ENCODE measurements at regions not wholly inside any gene's neighbourhood (a gene's known extent, or its start where the extent isn't known, plus 50 kb on each side); places are given as distances from the start of the nearest gene placed in this dataset.

- no peak overlapping the region for H3K4me3 ChIP-seq (ENCODE audit: low read depth in 2 of 2, low read length in 1 of 2)
- DNase-seq = no peak
These were observed 236.8 kb downstream of the LY86 start for GRCh38 chr6:6825193-6825784.

GRCh38 chr6:6826095-6826901, 237.8 kb downstream of the LY86 start:
- no peaks in the 10 kb centered on the region for H3F3A ChIP-seq (replicated peaks; ENCODE audit: insufficient read depth)
- no peaks in the 10 kb centered on the region for H3K79me2 ChIP-seq (ENCODE audit: insufficient read depth)
- no peaks in the 10 kb centered on the region for H3K27me3 ChIP-seq (ENCODE audit: insufficient read depth)
- no peak overlapping the region for H3K4me2 ChIP-seq
- H3K4me1 ChIP-seq (ENCODE audit: control insufficient read depth in 1 of 2, insufficient read depth in 2 of 2, low read depth in 1 of 2, low read length in 1 of 2) = no peaks in the 10 kb centered on the region; a peak in 1 of 4 replicates
- WGBS (ENCODE audit: low lambda C conversion rate) = 30% methylated on average over 11 of the region's 16 CpGs
- H3K27ac ChIP-seq (ENCODE audit: low read depth in 2 of 2, low read length in 1 of 2) = no peak overlapping the region
- no peak overlapping the region for H2AFZ ChIP-seq (ENCODE audit: low read depth)
- no peaks in the 10 kb centered on the region for H3K9me3 ChIP-seq
- H3K9me2 ChIP-seq = no peaks in the 10 kb centered on the region
- ChIA-PET POLR2A (no interaction called here), CTCF (no interaction called here)
- peak; percentile 15 for DNase-seq
- no peaks in the 10 kb centered on the region for H4K20me1 ChIP-seq (ENCODE audit: insufficient read depth)
- no peaks in the 10 kb centered on the region for H3K36me3 ChIP-seq (replicated peaks in 1 of 2; ENCODE audit: control insufficient read depth in 1 of 2, insufficient read depth in 2 of 2, low read length in 1 of 2)
- H3K9ac ChIP-seq = no peak overlapping the region
- no peak overlapping the region for H3K4me3 ChIP-seq (ENCODE audit: low read depth in 2 of 2, low read length in 1 of 2)
- TF ChIP-seq NRF1 (IDR thresholded peaks at IDR 0.05; ENCODE audit: low read depth, low read length) (no peak), MXI1 (IDR thresholded peaks at IDR 0.05; ENCODE audit: low read depth, low read length) (no peak)

More at GRCh38 chr6:6825193-6825784, 236.8 kb downstream of the LY86 start:
- 45% methylated on average over 9 of the region's 11 CpGs for WGBS (ENCODE audit: low lambda C conversion rate)
- ChIA-PET CTCF (no interaction called here), POLR2A (no interaction called here)
- no peak overlapping the region for H3K4me2 ChIP-seq
- no peaks in the 10 kb centered on the region for H3K27me3 ChIP-seq (ENCODE audit: insufficient read depth)
- H2AFZ ChIP-seq (ENCODE audit: low read depth) = no peak overlapping the region
- no peaks in the 10 kb centered on the region; a peak in 1 of 4 replicates for H3K4me1 ChIP-seq (ENCODE audit: control insufficient read depth in 1 of 2, insufficient read depth in 2 of 2, low read depth in 1 of 2, low read length in 1 of 2)
- TF ChIP-seq FOSL2 (IDR thresholded peaks at IDR 0.05; ENCODE audit: borderline replicate concordance, low read depth) = no peak
- no peak for TF ChIP-seq EZH2phosphoT487 (IDR thresholded peaks at IDR 0.05; ENCODE audit: borderline replicate concordance, low read depth)
- no peak for TF ChIP-seq CHD2 (IDR thresholded peaks at IDR 0.05; ENCODE audit: low read length, partially characterized antibody)
- no peaks in the 10 kb centered on the region for H4K20me1 ChIP-seq (ENCODE audit: insufficient read depth)
- no peaks in the 10 kb centered on the region for H3K9me3 ChIP-seq
- H3K36me3 ChIP-seq (replicated peaks in 1 of 2; ENCODE audit: control insufficient read depth in 1 of 2, insufficient read depth in 2 of 2, low read length in 1 of 2) = no peaks in the 10 kb centered on the region
- no peak overlapping the region for H3K9ac ChIP-seq
- H3F3A ChIP-seq (replicated peaks; ENCODE audit: insufficient read depth) = no peaks in the 10 kb centered on the region
- H3K79me2 ChIP-seq (ENCODE audit: insufficient read depth) = no peaks in the 10 kb centered on the region
- H3K27ac ChIP-seq (ENCODE audit: low read depth in 2 of 2, low read length in 1 of 2) = no peak overlapping the region
- no peaks in the 10 kb centered on the region for H3K9me2 ChIP-seq

GRCh38 chr6:6826961-6827360, 238.4 kb downstream of the LY86 start:
- H3K4me1 ChIP-seq (ENCODE audit: control insufficient read depth in 1 of 2, insufficient read depth in 2 of 2, low read depth in 1 of 2, low read length in 1 of 2) = no peaks in the 10 kb centered on the region; a peak in 1 of 4 replicates
- no peaks in the 10 kb centered on the region for H3K36me3 ChIP-seq (replicated peaks in 1 of 2; ENCODE audit: control insufficient read depth in 1 of 2, insufficient read depth in 2 of 2, low read length in 1 of 2)
- no peak for DNase-seq
- no peak overlapping the region for H2AFZ ChIP-seq (ENCODE audit: low read depth)
- H3F3A ChIP-seq (replicated peaks; ENCODE audit: insufficient read depth) = no peaks in the 10 kb centered on the region
- H3K4me3 ChIP-seq (ENCODE audit: low read depth in 2 of 2, low read length in 1 of 2) = no peak overlapping the region
- H3K79me2 ChIP-seq (ENCODE audit: insufficient read depth) = no peaks in the 10 kb centered on the region
- no peaks in the 10 kb centered on the region for H3K9me3 ChIP-seq
- H3K27ac ChIP-seq (ENCODE audit: low read depth in 2 of 2, low read length in 1 of 2) = no peak overlapping the region
- H3K9ac ChIP-seq = no peak overlapping the region
- 52% methylated on average over 9 of the region's 10 CpGs for WGBS (ENCODE audit: low lambda C conversion rate)
- H3K4me2 ChIP-seq = no peak overlapping the region
- CTCF ChIA-PET = no interaction called here
- H3K9me2 ChIP-seq = no peaks in the 10 kb centered on the region
- H4K20me1 ChIP-seq (ENCODE audit: insufficient read depth) = no peaks in the 10 kb centered on the region
- no peaks in the 10 kb centered on the region for H3K27me3 ChIP-seq (ENCODE audit: insufficient read depth)
- POLR2A ChIA-PET = no interaction called here
- TF ChIP-seq PBX3 (IDR thresholded peaks at IDR 0.05) (no peak), EP300 (IDR thresholded peaks at IDR 0.05; ENCODE audit: borderline replicate concordance in 1 of 2, low read depth in 1 of 2, low read length in 1 of 2) (no peak), YY1 (IDR thresholded peaks at IDR 0.05; ENCODE audit: low read depth) (no peak), RCOR1 (IDR thresholded peaks at IDR 0.05; ENCODE audit: low read length) (no peak), USF1 (IDR thresholded peaks at IDR 0.05; ENCODE audit: borderline replicate concordance, low read depth) (no peak), SIN3A (IDR thresholded peaks at IDR 0.05; ENCODE audit: borderline replicate concordance, low read depth, low read length) (no peak), TEAD4 (IDR thresholded peaks at IDR 0.05; ENCODE audit: borderline replicate concordance, insufficient read depth) (no peak), CHD2 (IDR thresholded peaks at IDR 0.05; ENCODE audit: low read length, partially characterized antibody) (no peak), IRF3 (IDR thresholded peaks at IDR 0.05; ENCODE audit: low read depth, low read length) (no peak), GABPA (IDR thresholded peaks at IDR 0.05; ENCODE audit: low read depth) (no peak), FOXJ3 (CRISPR knock-in tag; IDR thresholded peaks at IDR 0.05) (no peak), TAF1 (IDR thresholded peaks at IDR 0.05; ENCODE audit: borderline replicate concordance, low read depth, low read length) (no peak), FOSL2 (IDR thresholded peaks at IDR 0.05; ENCODE audit: borderline replicate concordance, low read depth) (no peak), MEF2A (IDR thresholded peaks at IDR 0.05; ENCODE audit: borderline replicate concordance, low read depth) (no peak), FOXM1 (IDR thresholded peaks at IDR 0.05; ENCODE audit: low read depth) (no peak), POLR2AphosphoS5 (IDR thresholded peaks at IDR 0.05; ENCODE audit: low read depth, low read length) (no peak)

Measured in SK-N-SH (cell line).